OCI-LY7 (cell line): ENCODE measurements at regions not wholly inside any gene's neighbourhood (a gene's known extent, or its start where the extent isn't known, plus 50 kb on each side); places are given as distances from the start of the nearest gene placed in this dataset.

Experiments
- BruUV-seq: library from RNA; stranded (reverse); fragments of 400-500 nt; replicated peaks from 2 replicates; lab custom pipeline; 2021; lab: Mats Ljungman, UMichigan
- CTCF ChIA-PET: fragments of 300-600 bp; sonication (Branson Sonifier 250); formaldehyde crosslinking; loops from one replicate; lab custom pipeline; 2022; ENCODE audit warnings: antibody characterized with exemption; ENCODE audit not compliant: unreplicated experiment; lab: Charles Lee
- POLR2A ChIA-PET: fragments of 300-600 bp; sonication (Branson Sonifier 250); formaldehyde crosslinking; loops from one replicate; lab custom pipeline; 2022; ENCODE audit warnings: antibody characterized with exemption; lab: Charles Lee
- DNase-seq: peaks from one replicate; pipeline ENCODE4 v3.0.0-alpha.2; 2015; ENCODE audit warnings: low spot score
- H2AFZ ChIP-seq: fragments of 200-600 bp; sonication (generic), shearing (Covaris generic); 2 replicates; pipeline ENCODE4 v1.6.1; 2014; ENCODE audit warnings: mild to moderate bottlenecking, antibody characterized with exemption, low read length, moderate library complexity
- H3K27ac ChIP-seq: fragments of 200-600 bp; sonication (generic); 2 replicates; pipeline ENCODE4 v1.5.1; 2014; ENCODE audit warnings: mixed run types, low read depth, mild to moderate bottlenecking, moderate library complexity, low read length, inconsistent platforms; ENCODE audit not compliant: poor library complexity, severe bottlenecking
- H3K36me3 ChIP-seq: fragments of 200-600 bp; sonication (generic); 2 replicates; pipeline ENCODE4 v1.6.1; 2014; ENCODE audit warnings: mild to moderate bottlenecking, antibody characterized with exemption, low read length, moderate library complexity, mixed read lengths; ENCODE audit not compliant: insufficient read depth
- H3K4me1 ChIP-seq: fragments of 200-600 bp; sonication (generic); 2 replicates; pipeline ENCODE4 v1.5.1; 2014; ENCODE audit warnings: mild to moderate bottlenecking, low read length; ENCODE audit not compliant: insufficient read depth, poor library complexity, severe bottlenecking
- H3K4me2 ChIP-seq: fragments of 200-600 bp; sonication (generic); 2 replicates; pipeline ENCODE4 v1.6.1; 2014; ENCODE audit warnings: mild to moderate bottlenecking, low read length
- H3K4me3 ChIP-seq: fragments of 200-600 bp; sonication (generic); 2 replicates; pipeline ENCODE4 v1.5.1; 2014; ENCODE audit warnings: mild to moderate bottlenecking, low read depth, low read length; ENCODE audit not compliant: poor library complexity, severe bottlenecking
- H3K79me2 ChIP-seq: fragments of 200-600 bp; sonication (generic); 2 replicates; pipeline ENCODE4 v1.6.1; 2016; ENCODE audit warnings: low read depth, mild to moderate bottlenecking, low read length, moderate library complexity, mixed read lengths; ENCODE audit not compliant: insufficient read depth
- H3K9me2 ChIP-seq: fragments of 200-600 bp; sonication (generic); 2 replicates; pipeline ENCODE4 v1.6.1; 2016; ENCODE audit warnings: mild to moderate bottlenecking, low read length, mixed read lengths; ENCODE audit not compliant: insufficient read depth
- H3K9me3 ChIP-seq: fragments of 200-600 bp; sonication (generic); 2 replicates; pipeline ENCODE4 v1.6.1; 2014; ENCODE audit warnings: mild to moderate bottlenecking, mixed run types, low read length, mixed read lengths
- H4K20me1 ChIP-seq: fragments of 200-600 bp; sonication (generic); 2 replicates; pipeline ENCODE4 v1.6.1; 2014; ENCODE audit warnings: mild to moderate bottlenecking, antibody characterized with exemption, low read length, moderate library complexity, mixed read lengths; ENCODE audit not compliant: insufficient read depth
- EZH2phosphoT487 ChIP-seq: fragments of 200-600 bp; sonication (generic); IDR thresholded peaks from 2 replicates; pipeline ENCODE4 v1.6.1; 2018; ENCODE audit warnings: low read depth, borderline replicate concordance, mild to moderate bottlenecking, mixed run types, antibody characterized with exemption, low read length, moderate library complexity, mixed read lengths
- intact Hi-C: fragments of 100-400 bp; cut with micrococcal nuclease; formaldehyde crosslinking; loops from one replicate; pipeline ENCODE4 v1.10.0; 2022; ENCODE audit not compliant: unreplicated experiment
- TF ChIP-seq, protein P1 (sequence below): fragments of 200-600 bp; sonication (generic); conservative IDR thresholded peaks from 2 replicates; pipeline ENCODE4 v1.5.1; 2014; ENCODE audit warnings: mild to moderate bottlenecking, antibody characterized with exemption, low read length, moderate library complexity, mixed read lengths

DNA sequence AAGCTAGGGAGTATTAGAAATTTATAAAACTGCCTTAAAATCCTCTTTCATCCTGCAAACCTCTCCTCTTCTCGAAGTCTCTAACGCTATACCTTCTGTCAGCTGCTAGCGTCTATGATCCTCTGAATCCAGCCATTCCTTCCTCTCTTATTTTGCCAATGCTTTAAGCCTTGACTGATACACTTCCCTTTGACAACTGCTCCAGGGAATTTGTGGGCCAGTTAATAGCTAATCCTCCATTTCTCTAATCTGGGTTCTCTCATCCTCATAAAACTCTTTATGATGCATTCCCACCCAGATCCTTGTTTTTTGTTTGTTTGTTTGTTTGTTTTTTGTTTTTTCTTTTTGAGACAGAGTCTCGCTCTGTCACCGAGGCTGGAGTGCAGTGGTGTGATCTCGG, 293.6 kb upstream of the PUDP start:
- no TSS peak for BruUV-seq
- POLR2A ChIA-PET: interaction anchor here (0.6 kb wide), 1 partner anchor 464 kb away, joined by 3 read pairs; no protein-coding TSS in a partner anchor
- DNase-seq: no peak
- intact Hi-C loops: no loop called here
- no peaks in the 10 kb centered on the region for H3K79me2 ChIP-seq
- no peak for TF ChIP-seq EZH2phosphoT487
- TF ChIP-seq, protein P1, sequence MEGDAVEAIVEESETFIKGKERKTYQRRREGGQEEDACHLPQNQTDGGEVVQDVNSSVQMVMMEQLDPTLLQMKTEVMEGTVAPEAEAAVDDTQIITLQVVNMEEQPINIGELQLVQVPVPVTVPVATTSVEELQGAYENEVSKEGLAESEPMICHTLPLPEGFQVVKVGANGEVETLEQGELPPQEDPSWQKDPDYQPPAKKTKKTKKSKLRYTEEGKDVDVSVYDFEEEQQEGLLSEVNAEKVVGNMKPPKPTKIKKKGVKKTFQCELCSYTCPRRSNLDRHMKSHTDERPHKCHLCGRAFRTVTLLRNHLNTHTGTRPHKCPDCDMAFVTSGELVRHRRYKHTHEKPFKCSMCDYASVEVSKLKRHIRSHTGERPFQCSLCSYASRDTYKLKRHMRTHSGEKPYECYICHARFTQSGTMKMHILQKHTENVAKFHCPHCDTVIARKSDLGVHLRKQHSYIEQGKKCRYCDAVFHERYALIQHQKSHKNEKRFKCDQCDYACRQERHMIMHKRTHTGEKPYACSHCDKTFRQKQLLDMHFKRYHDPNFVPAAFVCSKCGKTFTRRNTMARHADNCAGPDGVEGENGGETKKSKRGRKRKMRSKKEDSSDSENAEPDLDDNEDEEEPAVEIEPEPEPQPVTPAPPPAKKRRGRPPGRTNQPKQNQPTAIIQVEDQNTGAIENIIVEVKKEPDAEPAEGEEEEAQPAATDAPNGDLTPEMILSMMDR: no peak
- H3K36me3 ChIP-seq: no peaks in the 10 kb centered on the region
- H3K9me2 ChIP-seq: no peaks in the 10 kb centered on the region
- H3K4me3 ChIP-seq: no peak overlapping the region
- CTCF ChIA-PET: no interaction called here
- no peak overlapping the region for H2AFZ ChIP-seq
- H3K4me2 ChIP-seq: no peak overlapping the region
- no peaks in the 10 kb centered on the region for H3K4me1 ChIP-seq
- H3K27ac ChIP-seq: no peak overlapping the region
- H3K9me3 ChIP-seq: no peaks in the 10 kb centered on the region
- H4K20me1 ChIP-seq: no peaks in the 10 kb centered on the region

DNA sequence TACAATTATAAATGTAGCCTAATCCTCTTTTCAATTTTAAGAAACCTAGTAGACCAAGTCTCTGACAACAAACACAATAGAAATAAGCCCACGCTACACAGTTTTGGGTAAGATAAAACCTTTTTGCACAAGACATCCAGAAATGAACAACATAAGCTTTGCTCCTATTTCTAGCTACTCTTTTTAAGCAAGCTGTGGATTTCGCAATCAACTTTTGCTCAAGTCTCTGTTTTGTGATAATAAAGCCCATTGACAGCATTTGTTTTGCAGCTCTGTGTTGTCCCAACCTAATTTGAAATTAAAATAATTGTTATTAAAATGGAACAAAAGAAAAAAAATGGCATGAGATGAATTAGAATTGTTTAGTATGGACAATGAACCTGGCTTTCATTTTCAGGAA, 287.9 kb upstream of the PUDP start:
- intact Hi-C loops: no loop called here
- TF ChIP-seq, protein P1: no peak
- no peak for TF ChIP-seq EZH2phosphoT487
- BruUV-seq: no TSS peak
- no peak overlapping the region for H3K27ac ChIP-seq
- no peaks in the 10 kb centered on the region for H3K36me3 ChIP-seq
- H3K4me1 ChIP-seq: no peaks in the 10 kb centered on the region
- DNase-seq: no peak
- H3K4me3 ChIP-seq: no peak overlapping the region
- H2AFZ ChIP-seq: no peak overlapping the region
- H3K9me2 ChIP-seq: no peaks in the 10 kb centered on the region
- H3K9me3 ChIP-seq: no peaks in the 10 kb centered on the region
- H3K79me2 ChIP-seq: no peaks in the 10 kb centered on the region
- CTCF ChIA-PET: no interaction called here
- no peak overlapping the region for H3K4me2 ChIP-seq
- no peaks in the 10 kb centered on the region for H4K20me1 ChIP-seq
- POLR2A ChIA-PET: no interaction called here

DNA sequence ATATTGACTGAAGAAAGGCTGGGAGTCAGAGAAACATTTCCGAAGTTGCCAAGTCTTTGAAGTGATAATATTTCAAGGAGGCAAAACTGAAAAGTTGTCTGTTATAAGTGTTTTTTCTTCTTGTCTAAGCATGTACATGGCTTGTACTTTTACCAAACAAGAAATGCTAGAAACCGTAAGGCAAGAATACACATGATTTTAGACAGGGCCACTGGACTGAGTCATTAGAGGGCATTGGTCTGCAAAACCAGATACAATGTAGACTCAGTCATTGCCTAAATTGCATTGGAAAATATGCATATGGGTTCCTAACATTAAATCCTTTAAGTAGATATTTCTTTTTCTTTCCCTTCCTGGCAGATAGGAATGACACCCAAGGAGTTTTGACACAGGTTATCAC, 284.9 kb upstream of the PUDP start:
- Histone ChIP-seq H2AFZ (no peak overlapping the region), H3K9me3 (no peaks in the 10 kb centered on the region)
- POLR2A ChIA-PET: no interaction called here

More for the DNA sequence above, 284.9 kb upstream of the PUDP start:
- Histone ChIP-seq H3K36me3 (no peaks in the 10 kb centered on the region), H3K4me3 (no peak overlapping the region), H3K4me2 (no peak overlapping the region), H3K9me2 (no peaks in the 10 kb centered on the region), H3K79me2 (no peaks in the 10 kb centered on the region), H4K20me1 (no peaks in the 10 kb centered on the region), H3K4me1 (no peaks in the 10 kb centered on the region), H3K27ac (no peak overlapping the region)
- no TSS peak for BruUV-seq
- intact Hi-C loops: no loop called here
- DNase-seq: no peak
- TF ChIP-seq, protein P1: no peak
- TF ChIP-seq EZH2phosphoT487: no peak
- CTCF ChIA-PET: no interaction called here
